Parathyroid adenoma (tissue), 2 donors: ENCODE measurements at regions not wholly inside any gene's neighbourhood (a gene's known extent, or its start where the extent isn't known, plus 50 kb on each side); places are given as distances from the start of the nearest gene placed in this dataset.

Experiments
- H2AFZ ChIP-seq: fragments of 300-600 bp; sonication (generic); one replicate; pipeline ENCODE4 v1.7.0; 2017; ENCODE audit warnings: antibody characterized with exemption, mild to moderate bottlenecking
- H3K27ac ChIP-seq: fragments of 300-600 bp; sonication (generic); one replicate; pipeline ENCODE4 v1.7.0; 2017
- H3K27me3 ChIP-seq: fragments of 300-600 bp; sonication (generic); one replicate; pipeline ENCODE4 v1.7.0; 2017; ENCODE audit warnings: low read length; ENCODE audit not compliant: control insufficient read depth, insufficient read depth
- H3K36me3 ChIP-seq: fragments of 300-600 bp; sonication (generic); one replicate; pipeline ENCODE4 v1.7.0; 2017; ENCODE audit warnings: low read length; ENCODE audit not compliant: control insufficient read depth, insufficient read depth
- H3K4me1 ChIP-seq: fragments of 300-600 bp; sonication (generic); one replicate; pipeline ENCODE4 v1.7.0; 2017; ENCODE audit warnings: control low read depth
- H3K4me2 ChIP-seq: fragments of 300-600 bp; sonication (generic); one replicate; pipeline ENCODE4 v1.7.0; 2017; ENCODE audit warnings: low read length
- H3K4me3 ChIP-seq: fragments of 300-600 bp; sonication (generic); one replicate; pipeline ENCODE4 v1.7.0; 2017; ENCODE audit warnings: low read depth, low read length
- H3K79me2 ChIP-seq: fragments of 300-600 bp; sonication (generic); one replicate; pipeline ENCODE4 v1.7.0; 2017; ENCODE audit warnings: control low read depth
- H3K9ac ChIP-seq: fragments of 300-600 bp; sonication (generic); one replicate; pipeline ENCODE4 v1.7.0; 2017; ENCODE audit warnings: mild to moderate bottlenecking
- H3K9me3 ChIP-seq: fragments of 300-600 bp; sonication (generic); one replicate; pipeline ENCODE4 v1.7.0; 2017; ENCODE audit warnings: low read length; ENCODE audit not compliant: control insufficient read depth
- TF ChIP-seq, protein P1 (sequence below): fragments of 300-600 bp; sonication (generic); IDR thresholded peaks from one replicate; pipeline ENCODE4 v1.7.0; 2017; ENCODE audit warnings: antibody characterized with exemption, mild to moderate bottlenecking
- donor health status: primary hyperparathyroidism.

DNA sequence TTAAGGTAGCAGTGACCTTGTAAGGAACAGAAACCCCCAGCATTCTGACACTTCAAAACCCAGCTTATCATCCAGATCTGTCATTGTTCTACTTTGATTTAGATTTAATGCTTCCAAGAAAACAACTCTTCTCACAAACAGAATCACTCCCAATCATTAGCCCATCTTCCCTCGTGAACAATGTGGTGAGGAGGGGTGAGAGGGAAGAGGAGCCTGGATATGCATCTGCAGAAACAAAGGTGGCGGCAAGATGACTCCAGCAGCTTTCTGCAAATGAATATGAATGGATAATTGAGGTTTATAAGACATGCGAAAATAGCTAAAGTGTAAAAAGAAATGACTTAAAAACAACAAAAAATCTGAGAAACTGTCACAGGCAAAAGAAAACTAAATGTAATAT, 859.9 kb upstream of the SLC10A2 start:
- H3K9ac ChIP-seq, result no peak overlapping the region
- no peaks in the 10 kb centered on the region for H3K4me1 ChIP-seq
- H3K27ac ChIP-seq, result no peak overlapping the region

DNA sequence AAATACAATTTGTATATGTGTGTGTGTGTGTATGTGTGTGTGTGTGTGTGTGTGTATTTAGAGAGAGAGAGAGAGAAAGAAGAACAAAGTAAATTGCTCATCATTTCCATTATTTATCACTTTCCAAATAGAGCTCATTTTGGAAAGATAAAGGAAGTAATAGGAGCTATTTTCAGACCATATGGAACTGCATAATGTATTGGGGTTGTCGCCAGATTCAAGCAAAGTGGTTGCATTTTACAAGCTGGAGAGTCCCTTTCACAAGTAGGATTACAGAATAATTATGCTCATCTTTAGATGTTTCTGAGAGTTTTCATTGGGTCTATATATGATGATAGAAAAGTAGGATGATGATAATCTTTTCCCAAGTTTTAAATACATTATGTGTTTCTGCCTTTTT, 842.7 kb upstream of the SLC10A2 start:
- no peaks in the 10 kb centered on the region for H3K9me3 ChIP-seq
- no peak overlapping the region for H2AFZ ChIP-seq
- no peak overlapping the region for H3K27ac ChIP-seq
- no peak overlapping the region for H3K4me2 ChIP-seq
- no peaks in the 10 kb centered on the region for H3K27me3 ChIP-seq
- no peak overlapping the region for H3K9ac ChIP-seq
- no peak overlapping the region for H3K4me3 ChIP-seq
- no peaks in the 10 kb centered on the region for H3K79me2 ChIP-seq
- H3K36me3 ChIP-seq, result no peaks in the 10 kb centered on the region
- H3K4me1 ChIP-seq, result no peaks in the 10 kb centered on the region
- TF ChIP-seq, protein P1, sequence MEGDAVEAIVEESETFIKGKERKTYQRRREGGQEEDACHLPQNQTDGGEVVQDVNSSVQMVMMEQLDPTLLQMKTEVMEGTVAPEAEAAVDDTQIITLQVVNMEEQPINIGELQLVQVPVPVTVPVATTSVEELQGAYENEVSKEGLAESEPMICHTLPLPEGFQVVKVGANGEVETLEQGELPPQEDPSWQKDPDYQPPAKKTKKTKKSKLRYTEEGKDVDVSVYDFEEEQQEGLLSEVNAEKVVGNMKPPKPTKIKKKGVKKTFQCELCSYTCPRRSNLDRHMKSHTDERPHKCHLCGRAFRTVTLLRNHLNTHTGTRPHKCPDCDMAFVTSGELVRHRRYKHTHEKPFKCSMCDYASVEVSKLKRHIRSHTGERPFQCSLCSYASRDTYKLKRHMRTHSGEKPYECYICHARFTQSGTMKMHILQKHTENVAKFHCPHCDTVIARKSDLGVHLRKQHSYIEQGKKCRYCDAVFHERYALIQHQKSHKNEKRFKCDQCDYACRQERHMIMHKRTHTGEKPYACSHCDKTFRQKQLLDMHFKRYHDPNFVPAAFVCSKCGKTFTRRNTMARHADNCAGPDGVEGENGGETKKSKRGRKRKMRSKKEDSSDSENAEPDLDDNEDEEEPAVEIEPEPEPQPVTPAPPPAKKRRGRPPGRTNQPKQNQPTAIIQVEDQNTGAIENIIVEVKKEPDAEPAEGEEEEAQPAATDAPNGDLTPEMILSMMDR, result no peak

More for the DNA sequence above, 859.9 kb upstream of the SLC10A2 start:
- no peaks in the 10 kb centered on the region for H3K36me3 ChIP-seq
- H3K9me3 ChIP-seq, result no peaks in the 10 kb centered on the region
- H3K79me2 ChIP-seq, result no peaks in the 10 kb centered on the region
- no peak overlapping the region for H2AFZ ChIP-seq
- no peak overlapping the region for H3K4me3 ChIP-seq
- TF ChIP-seq, protein P1, result no peak
- no peak overlapping the region for H3K4me2 ChIP-seq
- H3K27me3 ChIP-seq, result no peaks in the 10 kb centered on the region

DNA sequence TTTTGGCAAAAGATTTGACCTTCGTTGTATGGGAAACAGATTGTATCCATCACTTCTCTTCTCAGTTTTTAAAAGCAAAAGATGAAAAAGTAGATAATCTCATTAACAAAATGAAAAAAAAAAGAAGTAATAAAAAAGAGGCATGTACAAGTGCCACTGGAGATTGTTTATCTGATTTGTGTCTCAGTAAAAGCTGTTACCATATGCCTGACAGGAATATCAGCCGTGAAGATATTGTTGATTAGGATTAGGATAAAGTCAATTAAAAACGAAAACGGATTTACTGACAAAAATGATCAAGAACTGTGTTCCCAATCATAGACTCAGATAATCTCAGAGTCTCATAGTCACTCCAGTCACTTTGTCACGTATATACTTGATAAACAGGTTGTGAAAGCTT, 842.1 kb upstream of the SLC10A2 start:
- TF ChIP-seq, protein P1, result no peak
- H3K4me2 ChIP-seq, result no peak overlapping the region
- no peaks in the 10 kb centered on the region for H3K4me1 ChIP-seq
- no peak overlapping the region for H3K4me3 ChIP-seq
- no peaks in the 10 kb centered on the region for H3K27me3 ChIP-seq
- H3K9ac ChIP-seq, result no peak overlapping the region
- H2AFZ ChIP-seq, result no peak overlapping the region
- H3K36me3 ChIP-seq, result no peaks in the 10 kb centered on the region
- H3K79me2 ChIP-seq, result no peaks in the 10 kb centered on the region
- H3K27ac ChIP-seq, result no peak overlapping the region
- no peaks in the 10 kb centered on the region for H3K9me3 ChIP-seq

DNA sequence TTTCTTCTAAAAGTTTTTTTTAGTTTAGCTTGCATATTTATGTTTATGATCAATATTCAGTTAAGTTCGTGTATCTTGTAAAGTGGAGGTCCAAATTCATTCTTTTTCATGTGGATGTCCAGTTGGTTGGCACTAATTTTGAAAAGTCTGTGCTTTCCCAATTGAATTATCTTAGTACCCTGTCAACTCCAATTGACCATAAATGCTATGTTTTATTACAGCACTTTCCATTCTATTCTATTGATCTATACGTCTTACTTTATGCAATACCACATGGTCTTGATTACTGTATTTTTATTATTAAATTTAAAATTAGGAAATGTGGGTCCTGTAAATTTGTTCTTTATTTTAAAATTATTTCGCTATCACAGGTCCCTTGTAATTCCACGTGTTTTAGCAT, 837.6 kb upstream of the SLC10A2 start:
- TF ChIP-seq, protein P1, result no peak
- H3K4me2 ChIP-seq, result no peak overlapping the region
- no peaks in the 10 kb centered on the region for H3K4me1 ChIP-seq
- H3K9ac ChIP-seq, result no peak overlapping the region
- H3K27me3 ChIP-seq, result no peaks in the 10 kb centered on the region
- no peaks in the 10 kb centered on the region for H3K36me3 ChIP-seq
- no peaks in the 10 kb centered on the region for H3K79me2 ChIP-seq
- H2AFZ ChIP-seq, result no peak overlapping the region
- H3K4me3 ChIP-seq, result no peak overlapping the region
- no peak overlapping the region for H3K27ac ChIP-seq
- H3K9me3 ChIP-seq, result no peaks in the 10 kb centered on the region

DNA sequence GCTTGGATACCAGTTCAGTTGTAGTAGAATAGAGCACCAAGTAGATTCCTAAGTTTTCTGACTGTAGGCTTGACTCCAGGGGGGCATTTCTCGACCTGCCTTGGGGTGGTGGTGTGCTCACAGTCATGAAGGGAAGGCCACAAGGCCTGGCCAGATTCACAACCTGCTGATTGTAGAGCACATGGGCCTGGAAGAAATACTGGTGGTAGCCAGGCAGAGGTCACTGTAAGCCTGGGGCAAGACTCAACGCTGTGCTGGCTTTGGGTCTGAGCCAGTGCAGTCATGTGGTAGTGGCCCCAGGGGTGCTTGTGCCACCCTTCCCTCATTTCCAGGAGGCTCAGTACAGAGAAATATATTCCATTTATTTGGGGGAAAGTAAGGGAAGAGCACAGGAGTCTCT, 832.3 kb upstream of the SLC10A2 start:
- no peak overlapping the region for H3K27ac ChIP-seq
- H3K4me3 ChIP-seq, result no peak overlapping the region
- no peak overlapping the region for H3K4me2 ChIP-seq
- H3K9me3 ChIP-seq, result no peaks in the 10 kb centered on the region
- no peaks in the 10 kb centered on the region for H3K36me3 ChIP-seq
- no peak overlapping the region for H3K9ac ChIP-seq
- no peaks in the 10 kb centered on the region for H3K27me3 ChIP-seq
- H3K4me1 ChIP-seq, result no peaks in the 10 kb centered on the region
- no peak overlapping the region for H2AFZ ChIP-seq
- TF ChIP-seq, protein P1, result no peak
- no peaks in the 10 kb centered on the region for H3K79me2 ChIP-seq
